PC-9 (cell line): ENCODE measurements at regions not wholly inside any gene's neighbourhood (a gene's known extent, or its start where the extent isn't known, plus 50 kb on each side); places are given as distances from the start of the nearest gene placed in this dataset.

ENCODE experiments used
- BruUV-seq: library from RNA; stranded (reverse); fragments of 400-500 nt; replicated peaks from 2 replicates; lab custom pipeline; 2021; lab: Mats Ljungman, UMichigan
- CTCF ChIA-PET: fragments of 300-600 bp; sonication (Branson Sonifier 250); formaldehyde crosslinking; loops from one replicate; lab custom pipeline; 2022; ENCODE audit warnings: antibody characterized with exemption; lab: Charles Lee
- POLR2A ChIA-PET: fragments of 300-600 bp; sonication (Branson Sonifier 250); formaldehyde crosslinking; loops from one replicate; lab custom pipeline; 2022; ENCODE audit warnings: antibody characterized with exemption; ENCODE audit not compliant: unreplicated experiment; lab: Charles Lee
- DNase-seq, 2 experiments: peaks; one replicate each; pipeline versions ENCODE4 v3.0.0 to v3.0.0-alpha.2; 2015 to 2022; ENCODE audit warnings: mixed read lengths in 1 of 2
- H2AFZ ChIP-seq: fragments of 200-600 bp; sonication (generic); 2 replicates; pipeline ENCODE4 v1.8.1; 2017; ENCODE audit warnings: antibody characterized with exemption
- H3F3A ChIP-seq: fragments of 200-600 bp; sonication (generic); 2 replicates; pipeline ENCODE4 v1.8.1; 2017; ENCODE audit warnings: antibody characterized with exemption, mild to moderate bottlenecking, low read depth; ENCODE audit not compliant: insufficient read depth
- H3K27ac ChIP-seq: fragments of 200-600 bp; sonication (generic); 2 replicates; pipeline ENCODE4 v1.6.1; 2016; ENCODE audit warnings: mixed run types
- H3K27me3 ChIP-seq: fragments of 200-600 bp; sonication (generic); 2 replicates; pipeline ENCODE4 v1.6.1; 2016; ENCODE audit warnings: low read depth, mixed run types; ENCODE audit not compliant: insufficient read depth
- H3K36me3 ChIP-seq: fragments of 200-600 bp; sonication (generic); 2 replicates; pipeline ENCODE4 v1.6.1; 2016; ENCODE audit warnings: low read depth, mixed run types
- H3K4me1 ChIP-seq: fragments of 200-600 bp; sonication (generic); replicated peaks from 2 replicates; pipeline ENCODE4 v1.6.1; 2016; ENCODE audit warnings: mixed run types; ENCODE audit not compliant: insufficient read depth
- H3K4me2 ChIP-seq: fragments of 200-600 bp; sonication (generic); 2 replicates; pipeline ENCODE4 v1.6.1; 2017; ENCODE audit warnings: mixed run types
- H3K4me3 ChIP-seq: fragments of 200-600 bp; sonication (generic); 2 replicates; pipeline ENCODE4 v1.6.1; 2016; ENCODE audit warnings: mixed run types
- H3K79me2 ChIP-seq: fragments of 200-600 bp; sonication (generic); 2 replicates; pipeline ENCODE4 v1.6.1; 2017; ENCODE audit warnings: low read depth, mixed run types
- H3K9me2 ChIP-seq: fragments of 200-600 bp; sonication (generic); 2 replicates; pipeline ENCODE4 v1.8.1; 2017; ENCODE audit warnings: mild to moderate bottlenecking; ENCODE audit not compliant: insufficient read depth
- H3K9me3 ChIP-seq: fragments of 200-600 bp; sonication (generic); 2 replicates; pipeline ENCODE4 v1.8.1; 2016; ENCODE audit warnings: low read depth; ENCODE audit not compliant: insufficient read depth
- H4K20me1 ChIP-seq: fragments of 200-600 bp; sonication (generic); 2 replicates; pipeline ENCODE4 v1.8.1; 2017; ENCODE audit not compliant: insufficient read depth
- CTCF ChIP-seq: fragments of 200-600 bp; sonication (generic); conservative IDR thresholded peaks from 2 replicates; pipeline ENCODE4 v1.6.1; 2017; ENCODE audit warnings: mixed run types, antibody characterized with exemption, mild to moderate bottlenecking, moderate library complexity
- EZH2 ChIP-seq: fragments of 200-600 bp; sonication (generic); IDR thresholded peaks from 2 replicates; pipeline ENCODE4 v1.8.0; 2017; ENCODE audit warnings: antibody characterized with exemption, low read depth
- intact Hi-C: fragments of 100-400 bp; cut with micrococcal nuclease; formaldehyde crosslinking; loops from one replicate; pipeline ENCODE4 v1.10.0; 2022; ENCODE audit not compliant: unreplicated experiment

- Histone ChIP-seq H2AFZ (no peak overlapping the region), H4K20me1 (no peaks in the 10 kb centered on the region), H3K4me1 (no peaks in the 10 kb centered on the region), H3K79me2 (no peaks in the 10 kb centered on the region), H3K36me3 (no peaks in the 10 kb centered on the region), H3K9me3 (no peaks in the 10 kb centered on the region), H3K4me2 (no peak overlapping the region), H3K4me3 (no peak overlapping the region), H3F3A (no peaks in the 10 kb centered on the region), H3K27me3 (peaks cover 60% of the 10 kb centered on the region), H3K9me2 (no peaks in the 10 kb centered on the region), H3K27ac (no peak overlapping the region)
- ChIA-PET POLR2A (no interaction called here), CTCF (no interaction called here)
- intact Hi-C loops, result no loop called here
- no peak for DNase-seq
- TF ChIP-seq CTCF (no peak), EZH2 (no peak)
- BruUV-seq, result no TSS peak
These were observed 466.2 kb downstream of the CDH26 start for GRCh38 chr20:60424267-60424902.

- Histone ChIP-seq H3K9me3 (no peaks in the 10 kb centered on the region), H3K27ac (no peak overlapping the region), H3K4me1 (no peaks in the 10 kb centered on the region), H3K4me2 (no peak overlapping the region), H3K4me3 (no peak overlapping the region), H3K79me2 (no peaks in the 10 kb centered on the region), H3K27me3 (peaks cover 58% of the 10 kb centered on the region), H2AFZ (no peak overlapping the region), H3K9me2 (no peaks in the 10 kb centered on the region), H3F3A (no peaks in the 10 kb centered on the region), H3K36me3 (no peaks in the 10 kb centered on the region), H4K20me1 (no peaks in the 10 kb centered on the region)
- ChIA-PET POLR2A (interaction anchor here (0.6 kb wide), 1 partner anchor 1587 kb away, joined by 3 read pairs; no protein-coding TSS in a partner anchor), CTCF (no interaction called here)
- TF ChIP-seq CTCF (no peak), EZH2 (no peak)
- BruUV-seq, result no TSS peak
- intact Hi-C loops, result no loop called here
- no peak for DNase-seq
These were observed 469.3 kb downstream of the CDH26 start for GRCh38 chr20:60427516-60427915.

- H3K4me2 ChIP-seq, result no peak overlapping the region
- ChIA-PET POLR2A (no interaction called here), CTCF (no interaction called here)
- H3K36me3 ChIP-seq, result no peaks in the 10 kb centered on the region
- H3F3A ChIP-seq, result no peaks in the 10 kb centered on the region
- H3K4me1 ChIP-seq, result no peaks in the 10 kb centered on the region
- no peaks in the 10 kb centered on the region for H3K9me3 ChIP-seq
- no peak overlapping the region for H3K4me3 ChIP-seq
- intact Hi-C loops, result no loop called here
- peaks cover 54% of the 10 kb centered on the region for H3K27me3 ChIP-seq
- H3K9me2 ChIP-seq, result no peaks in the 10 kb centered on the region
- no peak overlapping the region for H3K27ac ChIP-seq
- BruUV-seq, result no TSS peak
- no peak overlapping the region for H2AFZ ChIP-seq
- no peaks in the 10 kb centered on the region for H4K20me1 ChIP-seq
- TF ChIP-seq EZH2 (no peak), CTCF (no peak)
- no peaks in the 10 kb centered on the region for H3K79me2 ChIP-seq
- no peak for DNase-seq
These were observed 470.4 kb downstream of the CDH26 start for GRCh38 chr20:60428651-60429050.
